H1 (cell line): ENCODE measurements at regions not wholly inside any gene's neighbourhood (a gene's known extent, or its start where the extent isn't known, plus 50 kb on each side); places are given as distances from the start of the nearest gene placed in this dataset.

Experiments used
- CTCF ChIA-PET: fragments of 300-600 bp; sonication (Branson Sonifier 250); formaldehyde crosslinking; loops from one replicate; lab custom pipeline; 2021; ENCODE audit not compliant: partially characterized antibody; lab: Charles Lee
- POLR2A ChIA-PET: fragments of 300-600 bp; sonication (Branson Sonifier 250); formaldehyde crosslinking; loops from one replicate; lab custom pipeline; 2021; ENCODE audit warnings: inconsistent platforms; ENCODE audit not compliant: partially characterized antibody; lab: Charles Lee
- DNase-seq, 2 experiments: peaks; one replicate each; pipeline versions ENCODE4 v3.0.0 to v3.0.0-alpha.2; 2010 to 2022; ENCODE audit warnings: low spot score in 2 of 2, low read depth in 1 of 2, mixed read lengths in 1 of 2
- FAIRE-seq: peaks from 2 replicates; lab custom pipeline; 2011; peaks lifted over from hg19 to GRCh38; lab: Jason Lieb, UNC
- H2AFZ ChIP-seq: 2 replicates; pipeline ENCODE4 v1.8.1; 2012; ENCODE audit warnings: low read length, inconsistent platforms
- H2AK5ac ChIP-seq: 2 replicates; pipeline ENCODE4 v1.6.1; 2013; ENCODE audit warnings: low read depth, low read length
- H2BK120ac ChIP-seq: replicated peaks from 2 replicates; pipeline ENCODE3; 2013; ENCODE audit warnings: low read depth, low read length, inconsistent platforms
- H2BK12ac ChIP-seq: 2 replicates; pipeline ENCODE4 v1.6.1; 2013; ENCODE audit warnings: low read depth, low read length
- H2BK15ac ChIP-seq: 2 replicates; pipeline ENCODE4 v1.6.1; 2013; ENCODE audit warnings: low read length
- H2BK20ac ChIP-seq: 2 replicates; pipeline ENCODE4 v1.6.1; 2013; ENCODE audit warnings: low read length
- H2BK5ac ChIP-seq: 2 replicates; pipeline ENCODE4 v1.6.1; 2013; ENCODE audit warnings: low read depth, low read length
- H3K14ac ChIP-seq: 2 replicates; pipeline ENCODE4 v1.6.1; 2013; ENCODE audit warnings: inconsistent platforms; ENCODE audit not compliant: insufficient read length
- H3K18ac ChIP-seq: 2 replicates; pipeline ENCODE4 v1.6.1; 2013; ENCODE audit warnings: low read length; ENCODE audit errors: extremely low read depth
- H3K23ac ChIP-seq: 2 replicates; pipeline ENCODE4 v1.6.1; 2013; ENCODE audit warnings: inconsistent platforms; ENCODE audit not compliant: insufficient read length
- H3K23me2 ChIP-seq: 2 replicates; pipeline ENCODE4 v1.6.1; 2013; ENCODE audit warnings: low read depth, low read length
- H3K27ac ChIP-seq: 2 replicates; pipeline ENCODE4 v1.6.1; 2011; ENCODE audit warnings: low read depth, low read length, inconsistent platforms
- H3K27me3 ChIP-seq, 4 experiments: replicated peaks in 1 of 4; 1 replicate in 1 of 4; 2 replicates in 3 of 4; pipeline versions ENCODE4 v1.6.1 to v1.8.1; 2011 to 2013; ENCODE audit warnings: low read length in 3 of 4, mild to moderate bottlenecking in 3 of 4, inconsistent platforms in 2 of 4, mixed read lengths in 2 of 4, moderate library complexity in 1 of 4; ENCODE audit not compliant: control insufficient read depth in 3 of 4, insufficient read depth in 3 of 4; ENCODE audit errors: extremely low read depth in 1 of 4
- H3K36me3 ChIP-seq, 4 experiments: 2 replicates each; pipeline versions ENCODE4 v1.6.1 to v1.8.1; 2011 to 2013; ENCODE audit warnings: mild to moderate bottlenecking in 4 of 4, low read length in 3 of 4, moderate library complexity in 2 of 4, control low read depth in 1 of 4, inconsistent platforms in 1 of 4; ENCODE audit not compliant: insufficient read depth in 4 of 4, control insufficient read depth in 2 of 4
- H3K4ac ChIP-seq: replicated peaks from 2 replicates; pipeline ENCODE3; 2013; ENCODE audit warnings: low read length, low read depth, mixed read lengths, inconsistent platforms; ENCODE audit not compliant: insufficient read length
- H3K4me1 ChIP-seq, 4 experiments: replicated peaks in 1 of 4; 1 replicate in 1 of 4; 2 replicates in 3 of 4; pipeline versions ENCODE4 v1.6.1 to v1.8.1; 2011 to 2013; ENCODE audit warnings: low read length in 3 of 4, inconsistent platforms in 2 of 4, mixed read lengths in 1 of 4; ENCODE audit not compliant: insufficient read depth in 4 of 4, control insufficient read depth in 3 of 4
- H3K4me2 ChIP-seq, 2 experiments: 2 replicates each; pipeline versions ENCODE4 v1.6.1 to v1.8.1; 2011 to 2013; ENCODE audit warnings: low read depth in 2 of 2, low read length in 2 of 2, control low read depth in 1 of 2, inconsistent platforms in 1 of 2, mild to moderate bottlenecking in 1 of 2; ENCODE audit not compliant: insufficient read depth in 1 of 2
- H3K4me3 ChIP-seq, 4 experiments: fragments of 200-600, 300-600 bp in 1 of 4; sonication (generic), shearing (Covaris generic), sonication (Bioruptor Twin) in 1 of 4; 2 replicates each; pipeline versions ENCODE4 v1.5.1 to v1.8.1; 2011 to 2016; ENCODE audit warnings: low read length in 4 of 4, low read depth in 3 of 4, control low read depth in 2 of 4, inconsistent platforms in 2 of 4, mild to moderate bottlenecking in 2 of 4, mixed read lengths in 1 of 4, moderate library complexity in 1 of 4; ENCODE audit not compliant: insufficient read depth in 2 of 4; ENCODE audit errors: extremely low read depth in 1 of 4
- H3K56ac ChIP-seq: replicated peaks from 2 replicates; pipeline ENCODE3; 2013; ENCODE audit warnings: low read depth, mild to moderate bottlenecking, mixed read lengths, low read length, inconsistent platforms; ENCODE audit not compliant: insufficient read length
- H3K79me1 ChIP-seq: 2 replicates; pipeline ENCODE4 v1.6.1; 2013; ENCODE audit warnings: low read depth, low read length, control low read depth
- H3K79me2 ChIP-seq, 2 experiments: 2 replicates each; pipeline versions ENCODE4 v1.6.1 to v1.8.1; 2012 to 2013; ENCODE audit warnings: low read length in 2 of 2, mild to moderate bottlenecking in 2 of 2, inconsistent platforms in 1 of 2; ENCODE audit not compliant: insufficient read depth in 2 of 2, control insufficient read depth in 1 of 2
- H3K9ac ChIP-seq, 4 experiments: replicated peaks in 1 of 4; 1 replicate in 1 of 4; 2 replicates in 3 of 4; pipeline versions ENCODE4 v1.6.1 to v1.8.1; 2011 to 2013; ENCODE audit warnings: low read depth in 3 of 4, low read length in 3 of 4, control low read depth in 2 of 4, mild to moderate bottlenecking in 2 of 4, moderate library complexity in 2 of 4, inconsistent platforms in 1 of 4; ENCODE audit errors: extremely low read depth in 1 of 4
- H3K9me3 ChIP-seq, 2 experiments: 2 replicates each; pipeline versions ENCODE4 v1.6.1 to v1.8.1; 2012 to 2013; ENCODE audit warnings: mild to moderate bottlenecking in 2 of 2, moderate library complexity in 2 of 2, control low read depth in 1 of 2, inconsistent platforms in 1 of 2, low read depth in 1 of 2, low read length in 1 of 2, mixed read lengths in 1 of 2; ENCODE audit not compliant: insufficient read depth in 2 of 2
- H4K20me1 ChIP-seq, 2 experiments: replicated peaks in 1 of 2; 2 replicates each; pipeline versions ENCODE3 to v1.8.1; 2011 to 2013; ENCODE audit warnings: inconsistent platforms in 2 of 2, low read length in 2 of 2, mild to moderate bottlenecking in 1 of 2; ENCODE audit not compliant: insufficient read depth in 2 of 2, control insufficient read depth in 1 of 2
- H4K5ac ChIP-seq: 2 replicates; pipeline ENCODE4 v1.6.1; 2013; ENCODE audit warnings: low read length, low read depth, mixed read lengths, inconsistent platforms; ENCODE audit not compliant: insufficient read length
- H4K8ac ChIP-seq: 2 replicates; pipeline ENCODE4 v1.8.0; 2013; ENCODE audit warnings: mild to moderate bottlenecking, moderate library complexity, low read length, inconsistent platforms; ENCODE audit not compliant: insufficient read depth; ENCODE audit errors: extremely low read depth
- H4K91ac ChIP-seq: replicated peaks from 2 replicates; pipeline ENCODE3; 2013; ENCODE audit warnings: low read length, mixed read lengths, inconsistent platforms; ENCODE audit not compliant: insufficient read length
- CREB1 ChIP-seq: IDR thresholded peaks from 2 replicates; pipeline ENCODE4 v1.6.1; 2012; ENCODE audit warnings: inconsistent platforms
- EP300 ChIP-seq, 2 experiments: IDR thresholded peaks; 1 replicate in 1 of 2; 2 replicates in 1 of 2; pipeline ENCODE4 v1.6.1; 2011 to 2012; ENCODE audit warnings: low read depth in 2 of 2, low read length in 2 of 2, mild to moderate bottlenecking in 2 of 2, borderline replicate concordance in 1 of 2, inconsistent platforms in 1 of 2, moderate library complexity in 1 of 2
- RAD21 ChIP-seq, 2 experiments: IDR thresholded peaks in 1 of 2; conservative IDR thresholded peaks in 1 of 2; 2 replicates each; pipeline ENCODE4 v1.6.1; 2011; ENCODE audit warnings: low read depth in 2 of 2, low read length in 2 of 2, improper control_type of control experiment in 1 of 2, inconsistent platforms in 1 of 2, mild to moderate bottlenecking in 1 of 2, moderate library complexity in 1 of 2
- RBBP5 ChIP-seq: IDR thresholded peaks from 2 replicates; pipeline ENCODE4 v1.7.1; 2012; ENCODE audit warnings: low read depth, mild to moderate bottlenecking, inconsistent platforms, low read length, moderate library complexity, borderline replicate concordance
- RNF2 ChIP-seq: fragments of 200-900, 300-1000 bp; sonication (generic); IDR thresholded peaks from 2 replicates; pipeline ENCODE4 v1.7.1; 2016; ENCODE audit warnings: borderline replicate concordance, low read depth, mild to moderate bottlenecking, antibody characterized with exemption, low read length; ENCODE audit not compliant: poor library complexity, severe bottlenecking; ENCODE audit errors: missing control alignments
- SUZ12 ChIP-seq: fragments of 200-600 bp; sonication (generic); IDR thresholded peaks from 2 replicates; pipeline ENCODE4 v1.6.1; 2012; ENCODE audit warnings: mild to moderate bottlenecking, inconsistent platforms, low read length, moderate library complexity, mixed read lengths
- TBP ChIP-seq: IDR thresholded peaks from 2 replicates; pipeline ENCODE4 v1.6.1; 2011; ENCODE audit warnings: low read depth, low read length, improper control_type of control experiment
- WGBS, 2 experiments: shearing (Covaris generic) in 1 of 2; methylation state at CpG; one replicate each; pipeline versions ENCODE4 v1.1.6 to v1.1.7; 2013 to 2015; ENCODE audit warnings: low lambda C conversion rate in 2 of 2, mixed read lengths in 2 of 2, inconsistent platforms in 1 of 2, low coverage in 1 of 2, missing lambda C conversion rate in 1 of 2; ENCODE audit not compliant: insufficient replicate concordance in 2 of 2, insufficient coverage in 1 of 2, insufficient read length in 1 of 2; ENCODE audit errors: extremely low coverage in 1 of 2, missing lambda C conversion rate in 1 of 2; 5-methylcytosine and 5-hydroxymethylcytosine counted together

DNA sequence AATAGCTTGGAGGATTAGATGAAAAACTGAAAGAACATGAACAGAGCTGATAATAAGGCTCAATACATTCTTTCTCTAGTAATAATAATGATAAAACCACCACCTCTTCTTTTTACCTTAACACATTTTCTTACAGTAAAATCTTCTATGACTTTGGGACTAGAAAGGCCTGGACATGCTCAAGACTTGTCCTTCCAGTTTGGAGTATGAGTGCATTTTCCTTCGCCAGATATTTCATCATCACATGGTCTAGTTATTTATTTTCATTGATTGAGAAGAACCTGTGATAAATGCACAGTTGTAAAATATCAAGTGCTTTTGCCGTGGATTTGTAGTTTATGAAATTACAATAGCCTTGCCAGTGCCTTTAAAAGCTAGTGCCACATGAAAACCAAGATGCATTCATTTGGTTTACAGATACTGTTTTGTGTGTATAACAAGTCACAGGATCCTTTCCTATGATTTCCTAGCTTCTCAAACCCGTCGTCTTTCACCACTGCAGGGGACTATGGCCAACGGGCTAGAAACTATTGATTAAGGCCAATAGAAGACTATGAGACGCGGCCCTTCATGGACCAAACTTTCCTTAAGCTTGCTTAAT lies 200.2 kb upstream of the ZNF217 start:
- POLR2A ChIA-PET: interaction anchor here (0.6 to 1.2 kb wide), 2 partner anchors 40 to 116 kb away, joined by 3 read pairs; no protein-coding TSS in a partner anchor
- no peaks in the 10 kb centered on the region for H3K9me3 ChIP-seq
- H2BK120ac ChIP-seq: no peak overlapping the region
- no peaks in the 10 kb centered on the region for H3K23me2 ChIP-seq
- FAIRE-seq: no peak
- no peak overlapping the region for H4K8ac ChIP-seq
- peaks cover 0 to 8% (median 6%) of the 10 kb centered on the region in 4 experiments; a peak in 5 of 7 replicates for H3K4me1 ChIP-seq
- CTCF ChIA-PET: interaction anchor here (0.8 to 1.4 kb wide), 2 partner anchors 13 to 123 kb away, joined by 3 to 6 read pairs; no protein-coding TSS in a partner anchor
- no peaks in the 10 kb centered on the region; a peak in 1 of 7 replicates for H3K27me3 ChIP-seq
- H2BK5ac ChIP-seq: no peak overlapping the region
- TF ChIP-seq RAD21 (IDR thresholded peaks at IDR 0.05 in 1 of 2, conservative IDR thresholded peaks at IDR 0.05 in 1 of 2; ENCODE audit: low read depth in 2 of 2, low read length in 2 of 2): no peak
- TF ChIP-seq TBP: no peak
- no peak for TF ChIP-seq RBBP5
- no peak for TF ChIP-seq SUZ12
- TF ChIP-seq CREB1: no peak
- TF ChIP-seq EP300 (IDR thresholded peaks at IDR 0.05; ENCODE audit: borderline replicate concordance in 1 of 2, low read depth in 2 of 2, low read length in 2 of 2): no peak
- no peak for TF ChIP-seq RNF2
- no peak overlapping the region for H3K18ac ChIP-seq
- H4K91ac ChIP-seq: peak overlapping the region; percentile 42
- H3K79me2 ChIP-seq: no peaks in the 10 kb centered on the region
- H3K4ac ChIP-seq: no peak overlapping the region
- no peak overlapping the region for H3K23ac ChIP-seq
- H2BK15ac ChIP-seq: no peak overlapping the region
- no peaks in the 10 kb centered on the region for H3K79me1 ChIP-seq
- no peak for DNase-seq
- H3K36me3 ChIP-seq: no peaks in the 10 kb centered on the region
- no peak overlapping the region for H2AK5ac ChIP-seq
- no peak overlapping the region for H4K5ac ChIP-seq
- H2BK12ac ChIP-seq: 0 out of 2 replicates have a peak overlapping the region, but pooled peaks have one; percentile 2
- no peak overlapping the region for H3K9ac ChIP-seq
- H3K4me2 ChIP-seq: no peak overlapping the region
- H3K4me3 ChIP-seq: no peak overlapping the region
- H4K20me1 ChIP-seq: no peaks in the 10 kb centered on the region
- no peak overlapping the region for H2BK20ac ChIP-seq
- H3K27ac ChIP-seq: no peak overlapping the region
- 90% methylated on average over 7 of the region's 7 CpGs; no CpG with 5 or more reads in 1 of the 2 experiments for WGBS, 2 experiments
- H2AFZ ChIP-seq: no peak overlapping the region
- no peak overlapping the region for H3K56ac ChIP-seq
- no peak overlapping the region for H3K14ac ChIP-seq
